HepG2 (cell line): ENCODE measurements at regions not wholly inside any gene's neighbourhood (a gene's known extent, or its start where the extent isn't known, plus 50 kb on each side); places are given as distances from the start of the nearest gene placed in this dataset.

ENCODE experiments used
- ATAC-seq: fragments of 200-7000 bp; cut with Tn5 transposase; 3 replicates; pipeline ENCODE4 v1.9.1; 2020; ENCODE audit warnings: mild to moderate bottlenecking, moderate library complexity
- BruUV-seq: library from RNA; stranded (reverse); fragments of 400-500 nt; replicated peaks from 2 replicates; lab custom pipeline; 2021; lab: Mats Ljungman, UMichigan
- CTCF ChIA-PET: fragments of 300-600 bp; formaldehyde crosslinking; extraction: SDS; loops from one replicate; lab custom pipeline; 2021; ENCODE audit warnings: low total read pairs, inconsistent platforms, low intra/inter-chr PET ratio; lab: Yijun Ruan, JAX
- POLR2A ChIA-PET: fragments of 350-600 bp; sonication (Branson Sonifier 250); formaldehyde crosslinking; loops from one replicate; lab custom pipeline; 2020; ENCODE audit warnings: antibody characterized with exemption, inconsistent platforms; lab: Yijun Ruan, JAX
- DNase-seq: peaks from one replicate; pipeline ENCODE4 v3.0.0-alpha.2; 2015; ENCODE audit warnings: low spot score
- FAIRE-seq: peaks from 3 replicates; lab custom pipeline; 2011; peaks lifted over from hg19 to GRCh38; lab: Jason Lieb, UNC
- H2AFZ ChIP-seq: one replicate; pipeline ENCODE4 v1.6.1; 2011; ENCODE audit warnings: low read length, inconsistent platforms
- H3K27ac ChIP-seq: fragments of 300-600 bp; 3 replicates; pipeline ENCODE4 v1.8.0; 2011; ENCODE audit warnings: mixed run types, mild to moderate bottlenecking, mixed read lengths, low read length, inconsistent platforms; ENCODE audit not compliant: insufficient read depth; ENCODE audit errors: extremely low read length
- H3K27me3 ChIP-seq, 2 experiments: fragments of 200-600 bp in 1 of 2; 2 replicates in 1 of 2; 3 replicates in 1 of 2; pipeline versions ENCODE4 v1.6.0 to v1.8.0; 2011; ENCODE audit warnings: low read length in 2 of 2, mild to moderate bottlenecking in 2 of 2, moderate library complexity in 2 of 2, inconsistent platforms in 1 of 2; ENCODE audit not compliant: insufficient read depth in 2 of 2, control insufficient read depth in 1 of 2
- H3K36me3 ChIP-seq, 2 experiments: fragments of 200-600 bp in 1 of 2; replicated peaks in 1 of 2; 2 replicates in 1 of 2; 3 replicates in 1 of 2; pipeline versions ENCODE4 v1.5.1 to v1.8.0; 2011; ENCODE audit warnings: low read length in 2 of 2, inconsistent platforms in 1 of 2; ENCODE audit not compliant: insufficient read depth in 2 of 2, control insufficient read depth in 1 of 2
- H3K4me1 ChIP-seq: 2 replicates; pipeline ENCODE4 v1.5.1; 2012; ENCODE audit warnings: low read length, inconsistent platforms; ENCODE audit not compliant: insufficient read depth
- H3K4me2 ChIP-seq: 2 replicates; pipeline ENCODE4 v1.6.0; 2011; ENCODE audit warnings: low read depth, low read length, inconsistent platforms
- H3K4me3 ChIP-seq, 3 experiments: fragments of 200-600 bp in 1 of 3; sonication (generic), shearing (Covaris generic) in 1 of 3; replicated peaks in 1 of 3; 2 replicates each; pipeline ENCODE4 v1.5.1; 2011 to 2016; ENCODE audit warnings: low read length in 3 of 3, inconsistent platforms in 2 of 3, low read depth in 2 of 3, mild to moderate bottlenecking in 2 of 3, control low read depth in 1 of 3, mixed read lengths in 1 of 3; ENCODE audit not compliant: insufficient read depth in 1 of 3
- H3K79me2 ChIP-seq: one replicate; pipeline ENCODE4 v1.6.1; 2011; ENCODE audit warnings: low read length, inconsistent platforms; ENCODE audit not compliant: insufficient read depth
- H3K9ac ChIP-seq: 2 replicates; pipeline ENCODE4 v1.6.0; 2011; ENCODE audit warnings: mild to moderate bottlenecking, low read depth, low read length, inconsistent platforms; ENCODE audit not compliant: insufficient read depth
- H3K9me3 ChIP-seq: 2 replicates; pipeline ENCODE4 v1.5.1; 2012; ENCODE audit warnings: mild to moderate bottlenecking, low read length
- H4K20me1 ChIP-seq: 2 replicates; pipeline ENCODE4 v1.6.0; 2011; ENCODE audit warnings: inconsistent platforms, mild to moderate bottlenecking, low read length, moderate library complexity; ENCODE audit not compliant: insufficient read depth
- BRF2 ChIP-seq: sonication (generic); formaldehyde crosslinking; IDR thresholded peaks from 2 replicates; pipeline ENCODE4 v1.8.1; 2022; ENCODE audit warnings: mild to moderate bottlenecking, missing genetic modification reagents
- ELF3 ChIP-seq: IDR thresholded peaks from 2 replicates; pipeline ENCODE4 v1.6.1; 2016; ENCODE audit warnings: missing genetic modification reagents, missing compliant biosample characterization
- IRF2 ChIP-seq: IDR thresholded peaks from 2 replicates; pipeline ENCODE4 v1.6.1; 2018; ENCODE audit warnings: missing genetic modification reagents, missing compliant biosample characterization
- KDM5A ChIP-seq: fragments of 200-600 bp; sonication (generic); IDR thresholded peaks from 2 replicates; pipeline ENCODE4 v1.7.0; 2018; ENCODE audit warnings: antibody characterized with exemption, mild to moderate bottlenecking, low read length, borderline replicate concordance
- MED8 ChIP-seq: sonication (generic); formaldehyde crosslinking; IDR thresholded peaks from 2 replicates; pipeline ENCODE4 v1.8.1; 2023; ENCODE audit warnings: mild to moderate bottlenecking, missing genetic modification reagents; ENCODE audit not compliant: insufficient replicate concordance
- MIER2 ChIP-seq: IDR thresholded peaks from 2 replicates; pipeline ENCODE4 v1.6.1; 2016; ENCODE audit warnings: missing biosample characterization, missing genetic modification reagents
- MTF1 ChIP-seq: sonication (generic); formaldehyde crosslinking; IDR thresholded peaks from 2 replicates; pipeline ENCODE4 v1.5.0; 2020; ENCODE audit warnings: missing genetic modification reagents
- REL ChIP-seq: sonication (generic); formaldehyde crosslinking; conservative IDR thresholded peaks from 2 replicates; pipeline ENCODE4 v1.8.0; 2022; ENCODE audit warnings: mild to moderate bottlenecking, missing genetic modification reagents, moderate library complexity
- SRF ChIP-seq: IDR thresholded peaks from 2 replicates; pipeline ENCODE4 v1.6.1; 2011; ENCODE audit warnings: mild to moderate bottlenecking, low read depth, low read length, moderate library complexity
- SYNCRIP ChIP-seq: fragments of 200-400 bp; formaldehyde crosslinking; IDR thresholded peaks from 2 replicates; pipeline ENCODE4 v1.6.1; 2018; ENCODE audit warnings: mild to moderate bottlenecking, low read depth, low read length; ENCODE audit not compliant: insufficient read depth
- TERF1 ChIP-seq: sonication (generic); formaldehyde crosslinking; IDR thresholded peaks from 2 replicates; pipeline ENCODE4 v1.8.0; 2022; ENCODE audit warnings: mild to moderate bottlenecking, missing genetic modification reagents, moderate library complexity
- ZIK1 ChIP-seq: sonication (generic); formaldehyde crosslinking; IDR thresholded peaks from 2 replicates; pipeline ENCODE4 v1.5.0; 2020; ENCODE audit warnings: mild to moderate bottlenecking, low read depth, missing genetic modification reagents, borderline replicate concordance
- ZNF225 ChIP-seq: sonication (generic); formaldehyde crosslinking; IDR thresholded peaks from 2 replicates; pipeline ENCODE4 v1.4.0; 2020; ENCODE audit warnings: mild to moderate bottlenecking, missing genetic modification reagents
- ZNF580 ChIP-seq: IDR thresholded peaks from 2 replicates; pipeline ENCODE4 v1.6.1; 2016; ENCODE audit warnings: low read depth, borderline replicate concordance
- ZNF839 ChIP-seq: sonication (generic); formaldehyde crosslinking; IDR thresholded peaks from 2 replicates; pipeline ENCODE4 v1.4.0; 2020; ENCODE audit warnings: missing genetic modification reagents, mild to moderate bottlenecking, borderline replicate concordance
- WGBS: methylation state at CpG from one replicate; pipeline ENCODE4 v1.1.6; 2017; ENCODE audit warnings: low lambda C conversion rate; 5-methylcytosine and 5-hydroxymethylcytosine counted together
- in situ Hi-C: cut with HindIII; loops from 2 replicates; pipeline ENCODE4 v1.10.0; 2017; ENCODE audit warnings: low pct_unique_long_range_greater_than_20kb; ENCODE audit not compliant: extremely low pct_ligation_motif_present
- intact Hi-C: fragments of 100-400 bp; cut with micrococcal nuclease; formaldehyde crosslinking; loops from one replicate; pipeline ENCODE4 v1.10.0; 2022; ENCODE audit not compliant: unreplicated experiment
- TF ChIP-seq, protein P1 (sequence below), 2 experiments: sonication (generic) in 1 of 2; formaldehyde crosslinking in 1 of 2; IDR thresholded peaks; 2 replicates each; pipeline versions ENCODE4 v1.5.1 to v1.6.1; 2011 to 2020; ENCODE audit warnings: borderline replicate concordance in 1 of 2, low read depth in 1 of 2, low read length in 1 of 2, mild to moderate bottlenecking in 1 of 2, missing genetic modification reagents in 1 of 2, moderate library complexity in 1 of 2

GRCh38 chr18:79617511-79618500 lies 61.8 kb upstream of the CTDP1 start:
- CTCF ChIA-PET = no interaction called here
- 87% methylated on average over 49 of the region's 79 CpGs for WGBS

More at GRCh38 chr18:79617511-79618500, 61.8 kb upstream of the CTDP1 start:
- Histone ChIP-seq H3K36me3 (no peaks in the 10 kb centered on the region), H3K4me3 (no peak overlapping the region), H3K79me2 (no peaks in the 10 kb centered on the region), H4K20me1 (no peaks in the 10 kb centered on the region), H3K4me1 (no peaks in the 10 kb centered on the region), H3K27me3 (peaks cover 4 to 36% of the 10 kb centered on the region in 2 experiments), H3K9me3 (no peaks in the 10 kb centered on the region), H2AFZ (no peak overlapping the region), H3K9ac (no peak overlapping the region), H3K4me2 (no peak overlapping the region), H3K27ac (no peak overlapping the region)
- ATAC-seq = no peak
- in situ Hi-C loops (no loop called here), intact Hi-C loops (no loop called here)
- DNase-seq = no peak
- POLR2A ChIA-PET = no interaction called here
- no peak for FAIRE-seq
- TF ChIP-seq MIER2 (CRISPR knock-in tag) (no peak), ELF3 (no peak), KDM5A (no peak), ZNF225 (CRISPR knock-in tag) (no peak), MTF1 (CRISPR knock-in tag) (no peak), SRF (no peak), MED8 (CRISPR knock-in tag) (no peak), TERF1 (CRISPR knock-in tag) (no peak), BRF2 (CRISPR knock-in tag) (no peak), IRF2 (no peak), REL (CRISPR knock-in tag) (no peak), ZNF580 (CRISPR knock-in tag) (no peak), SYNCRIP (no peak), ZIK1 (CRISPR knock-in tag) (no peak), ZNF839 (CRISPR knock-in tag) (no peak)
- TF ChIP-seq, protein P1, sequence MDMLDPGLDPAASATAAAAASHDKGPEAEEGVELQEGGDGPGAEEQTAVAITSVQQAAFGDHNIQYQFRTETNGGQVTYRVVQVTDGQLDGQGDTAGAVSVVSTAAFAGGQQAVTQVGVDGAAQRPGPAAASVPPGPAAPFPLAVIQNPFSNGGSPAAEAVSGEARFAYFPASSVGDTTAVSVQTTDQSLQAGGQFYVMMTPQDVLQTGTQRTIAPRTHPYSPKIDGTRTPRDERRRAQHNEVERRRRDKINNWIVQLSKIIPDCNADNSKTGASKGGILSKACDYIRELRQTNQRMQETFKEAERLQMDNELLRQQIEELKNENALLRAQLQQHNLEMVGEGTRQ (IDR thresholded peaks at IDR 0.05; ENCODE audit: low read depth, low read length) = no peak
- TF ChIP-seq, protein P1 (CRISPR knock-in tag; IDR thresholded peaks at IDR 0.05; ENCODE audit: borderline replicate concordance) = no peak
- BruUV-seq = no TSS peak
